Loucy (cell line): ENCODE measurements at regions not wholly inside any gene's neighbourhood (a gene's known extent, or its start where the extent isn't known, plus 50 kb on each side); places are given as distances from the start of the nearest gene placed in this dataset.

Experiments
- EZH2phosphoT487 ChIP-seq: fragments of 200-600 bp; IDR thresholded peaks from 2 replicates; pipeline ENCODE4 v1.6.1; 2018; ENCODE audit warnings: antibody characterized with exemption, mild to moderate bottlenecking, moderate library complexity, borderline replicate concordance
- TF ChIP-seq, protein P1 (sequence below): fragments of 200-600 bp; sonication (generic); conservative IDR thresholded peaks from 2 replicates; pipeline ENCODE4 v1.5.1; 2014; ENCODE audit warnings: mild to moderate bottlenecking, antibody characterized with exemption, low read length

DNA sequence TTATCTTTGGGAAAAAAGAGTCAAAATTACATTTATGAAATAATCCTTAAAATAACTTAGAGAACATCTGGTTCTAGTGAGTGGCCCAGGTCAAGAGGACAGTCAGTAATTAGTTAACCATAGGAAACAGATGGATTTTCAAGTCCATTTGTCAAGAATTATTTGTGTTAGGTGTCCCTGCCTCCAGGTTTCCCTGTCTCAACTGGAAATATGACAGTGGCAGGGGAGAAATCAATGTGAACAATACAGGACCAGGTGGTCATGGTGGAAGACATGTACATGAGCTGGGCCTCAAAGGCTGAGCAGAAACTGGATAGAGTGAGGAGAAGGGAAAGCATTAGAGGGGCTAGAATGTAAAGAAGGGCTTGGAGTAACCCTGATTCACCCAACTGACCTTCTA lies 372.6 kb downstream of the VPS13C start:
- TF ChIP-seq, protein P1, sequence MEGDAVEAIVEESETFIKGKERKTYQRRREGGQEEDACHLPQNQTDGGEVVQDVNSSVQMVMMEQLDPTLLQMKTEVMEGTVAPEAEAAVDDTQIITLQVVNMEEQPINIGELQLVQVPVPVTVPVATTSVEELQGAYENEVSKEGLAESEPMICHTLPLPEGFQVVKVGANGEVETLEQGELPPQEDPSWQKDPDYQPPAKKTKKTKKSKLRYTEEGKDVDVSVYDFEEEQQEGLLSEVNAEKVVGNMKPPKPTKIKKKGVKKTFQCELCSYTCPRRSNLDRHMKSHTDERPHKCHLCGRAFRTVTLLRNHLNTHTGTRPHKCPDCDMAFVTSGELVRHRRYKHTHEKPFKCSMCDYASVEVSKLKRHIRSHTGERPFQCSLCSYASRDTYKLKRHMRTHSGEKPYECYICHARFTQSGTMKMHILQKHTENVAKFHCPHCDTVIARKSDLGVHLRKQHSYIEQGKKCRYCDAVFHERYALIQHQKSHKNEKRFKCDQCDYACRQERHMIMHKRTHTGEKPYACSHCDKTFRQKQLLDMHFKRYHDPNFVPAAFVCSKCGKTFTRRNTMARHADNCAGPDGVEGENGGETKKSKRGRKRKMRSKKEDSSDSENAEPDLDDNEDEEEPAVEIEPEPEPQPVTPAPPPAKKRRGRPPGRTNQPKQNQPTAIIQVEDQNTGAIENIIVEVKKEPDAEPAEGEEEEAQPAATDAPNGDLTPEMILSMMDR: no peak
- no peak for TF ChIP-seq EZH2phosphoT487
